HCT116 (cell line): ENCODE measurements at regions not wholly inside any gene's neighbourhood (a gene's known extent, or its start where the extent isn't known, plus 50 kb on each side); places are given as distances from the start of the nearest gene placed in this dataset.

Source experiments
- ATAC-seq: fragments of 200-7000 bp; cut with Tn5 transposase; 2 replicates; pipeline ENCODE4 v1.9.1; 2020; ENCODE audit warnings: mild to moderate bottlenecking, moderate library complexity
- BruUV-seq: library from RNA; stranded (reverse); fragments of 400-500 nt; replicated peaks from 2 replicates; lab custom pipeline; 2021; lab: Mats Ljungman, UMichigan
- CTCF ChIA-PET: fragments of 300-600 bp; sonication (Branson Sonifier 250); formaldehyde crosslinking; loops from one replicate; lab custom pipeline; 2021; ENCODE audit warnings: antibody characterized with exemption; lab: Charles Lee
- POLR2A ChIA-PET: fragments of 300-600, 350-600 bp; sonication (Branson Sonifier 250); formaldehyde crosslinking; loops from one replicate; lab custom pipeline; 2021; ENCODE audit warnings: antibody characterized with exemption; lab: Charles Lee
- RAD21 ChIA-PET, 2 experiments: fragments of 300-600 bp; sonication (Branson Sonifier 250); formaldehyde crosslinking; loops; one replicate each; lab custom pipeline; 2023; ENCODE audit warnings: low total read pairs in 2 of 2; ENCODE audit not compliant: uncharacterized antibody in 2 of 2, unreplicated experiment in 2 of 2, low non-redundant PET in 1 of 2; lab: Charles Lee
- DNase-seq: peaks from one replicate; pipeline ENCODE4 v3.0.0-alpha.2; 2010; ENCODE audit warnings: low read depth, low spot score
- H2AFZ ChIP-seq: fragments of 200-600 bp; shearing (Covaris generic), sonication (generic); 2 replicates; pipeline ENCODE4 v1.6.1; 2017; ENCODE audit warnings: low read depth, mixed run types, mixed read lengths, antibody characterized with exemption, low read length; ENCODE audit not compliant: poor library complexity, severe bottlenecking
- H3K27ac ChIP-seq: 2 replicates; pipeline ENCODE4 v1.5.1; 2012; ENCODE audit warnings: low read depth, low read length
- H3K27me3 ChIP-seq: fragments of 200-600 bp; sonication (generic); 2 replicates; pipeline ENCODE4 v1.6.1; 2016; ENCODE audit warnings: mixed run types, low read length, mixed read lengths; ENCODE audit not compliant: insufficient read depth
- H3K36me3 ChIP-seq, 2 experiments: fragments of 200-500 bp in 1 of 2; fragments of 200-600 bp in 1 of 2; sonication (Bioruptor generic) in 1 of 2; sonication (generic) in 1 of 2; 2 replicates each; pipeline versions ENCODE4 v1.5.1 to v1.6.1; 2014 to 2016; ENCODE audit warnings: low read length in 2 of 2, inconsistent platforms in 1 of 2, mixed read lengths in 1 of 2, mixed run types in 1 of 2; ENCODE audit not compliant: insufficient read depth in 2 of 2, control insufficient read depth in 1 of 2
- H3K4me1 ChIP-seq, 2 experiments: fragments of 200-600 bp in 1 of 2; sonication (generic) in 1 of 2; 2 replicates each; pipeline versions ENCODE4 v1.5.1 to v1.6.1; 2012 to 2017; ENCODE audit warnings: low read length in 2 of 2, inconsistent platforms in 1 of 2, mild to moderate bottlenecking in 1 of 2, mixed read lengths in 1 of 2, mixed run types in 1 of 2, moderate library complexity in 1 of 2; ENCODE audit not compliant: insufficient read depth in 2 of 2, control insufficient read depth in 1 of 2
- H3K4me2 ChIP-seq: fragments of 200-600 bp; sonication (generic); 2 replicates; pipeline ENCODE4 v1.6.1; 2017; ENCODE audit warnings: mixed run types, low read length, mixed read lengths
- H3K4me3 ChIP-seq, 2 experiments: fragments of 200-600 bp in 1 of 2; sonication (generic) in 1 of 2; replicated peaks in 1 of 2; 2 replicates each; pipeline ENCODE4 v1.5.1; 2011 to 2016; ENCODE audit warnings: low read length in 2 of 2, control low read depth in 1 of 2, low read depth in 1 of 2, mild to moderate bottlenecking in 1 of 2, mixed read lengths in 1 of 2, mixed run types in 1 of 2
- H3K79me2 ChIP-seq: fragments of 200-600 bp; sonication (generic); 2 replicates; pipeline ENCODE4 v1.6.1; 2017; ENCODE audit warnings: mild to moderate bottlenecking, mixed run types, low read length, moderate library complexity, mixed read lengths; ENCODE audit not compliant: insufficient read depth
- H3K9ac ChIP-seq: fragments of 200-600 bp; sonication (generic); 2 replicates; pipeline ENCODE4 v1.6.1; 2016; ENCODE audit warnings: low read length, mixed read lengths
- H3K9me2 ChIP-seq: fragments of 200-600 bp; sonication (generic), shearing (Covaris generic); 2 replicates; pipeline ENCODE4 v1.6.1; 2017; ENCODE audit warnings: mixed run types, mild to moderate bottlenecking, moderate library complexity; ENCODE audit not compliant: insufficient read depth
- H3K9me3 ChIP-seq, 2 experiments: fragments of 200-500 bp in 1 of 2; fragments of 200-600 bp in 1 of 2; sonication (Bioruptor generic) in 1 of 2; sonication (generic) in 1 of 2; 2 replicates each; pipeline ENCODE4 v1.6.1; 2014 to 2017; ENCODE audit warnings: low read length in 2 of 2, mixed read lengths in 2 of 2, inconsistent platforms in 1 of 2, low read depth in 1 of 2, mild to moderate bottlenecking in 1 of 2, mixed run types in 1 of 2, moderate library complexity in 1 of 2; ENCODE audit not compliant: control insufficient read depth in 1 of 2, insufficient read depth in 1 of 2
- H4K20me1 ChIP-seq: fragments of 200-600 bp; sonication (generic), shearing (Covaris generic); 2 replicates; pipeline ENCODE4 v1.6.1; 2017; ENCODE audit warnings: mixed run types, mild to moderate bottlenecking, moderate library complexity; ENCODE audit not compliant: insufficient read depth
- CEBPB ChIP-seq: IDR thresholded peaks from 2 replicates; pipeline ENCODE4 v1.6.1; 2012; ENCODE audit warnings: low read depth
- EGR1 ChIP-seq: IDR thresholded peaks from 2 replicates; pipeline ENCODE4 v1.6.1; 2012; ENCODE audit warnings: low read depth
- EZH2phosphoT487 ChIP-seq: fragments of 200-600 bp; IDR thresholded peaks from 2 replicates; pipeline ENCODE4 v1.6.1; 2018; ENCODE audit warnings: antibody characterized with exemption, borderline replicate concordance
- FOSL1 ChIP-seq: IDR thresholded peaks from 2 replicates; pipeline ENCODE4 v1.6.1; 2012; ENCODE audit warnings: low read depth
- POLR2A ChIP-seq: IDR thresholded peaks from 2 replicates; pipeline ENCODE4 v1.7.0; 2011; ENCODE audit warnings: borderline replicate concordance; ENCODE audit not compliant: insufficient read depth, insufficient read length; ENCODE audit errors: extremely low read depth
- RAD21 ChIP-seq: IDR thresholded peaks from 2 replicates; pipeline ENCODE4 v1.6.1; 2012; ENCODE audit warnings: low read depth, mild to moderate bottlenecking
- SP1 ChIP-seq: IDR thresholded peaks from 2 replicates; pipeline ENCODE4 v1.6.1; 2012; ENCODE audit warnings: low read depth
- YY1 ChIP-seq: IDR thresholded peaks from 2 replicates; pipeline ENCODE4 v1.6.1; 2011; ENCODE audit warnings: low read length, low read depth, moderate library complexity, mild to moderate bottlenecking; ENCODE audit not compliant: insufficient replicate concordance; ENCODE audit errors: extremely low read depth
- ZFX ChIP-seq: fragments of 450-650 bp; IDR thresholded peaks from 2 replicates; pipeline ENCODE4 v1.6.1; 2017
- ZNF274 ChIP-seq: fragments of 200-500 bp; sonication (Bioruptor generic); IDR thresholded peaks from 2 replicates; pipeline ENCODE4 v1.6.1; 2014; ENCODE audit warnings: mild to moderate bottlenecking, low read depth, low read length, inconsistent platforms
- intact Hi-C: fragments of 100-400 bp; cut with micrococcal nuclease; formaldehyde crosslinking; loops from 2 replicates; pipeline ENCODE4 v1.10.0; 2022
- TF ChIP-seq, protein P1 (sequence below): IDR thresholded peaks from 2 replicates; pipeline ENCODE4 v1.6.1; 2012; ENCODE audit warnings: low read depth
- TF ChIP-seq, protein P2 (sequence below), 3 experiments: fragments of 200-600 bp in 1 of 3; sonication (generic) in 1 of 3; IDR thresholded peaks in 2 of 3; conservative IDR thresholded peaks in 1 of 3; 2 replicates each; pipeline ENCODE4 v1.5.1; 2012 to 2017; ENCODE audit warnings: low read depth in 2 of 3, low read length in 2 of 3, antibody characterized with exemption in 1 of 3, borderline replicate concordance in 1 of 3, control low read depth in 1 of 3, mild to moderate bottlenecking in 1 of 3, mixed read lengths in 1 of 3, mixed run types in 1 of 3, moderate library complexity in 1 of 3; ENCODE audit not compliant: insufficient read depth in 1 of 3
- TF ChIP-seq, protein P3 (sequence below): IDR thresholded peaks from 2 replicates; pipeline ENCODE4 v1.6.1; 2011; ENCODE audit warnings: mild to moderate bottlenecking, low read length, moderate library complexity; ENCODE audit not compliant: insufficient replicate concordance; ENCODE audit errors: extremely low read depth
- TF ChIP-seq, protein P4 (sequence below): IDR thresholded peaks from 2 replicates; pipeline ENCODE4 v1.6.1; 2012

DNA sequence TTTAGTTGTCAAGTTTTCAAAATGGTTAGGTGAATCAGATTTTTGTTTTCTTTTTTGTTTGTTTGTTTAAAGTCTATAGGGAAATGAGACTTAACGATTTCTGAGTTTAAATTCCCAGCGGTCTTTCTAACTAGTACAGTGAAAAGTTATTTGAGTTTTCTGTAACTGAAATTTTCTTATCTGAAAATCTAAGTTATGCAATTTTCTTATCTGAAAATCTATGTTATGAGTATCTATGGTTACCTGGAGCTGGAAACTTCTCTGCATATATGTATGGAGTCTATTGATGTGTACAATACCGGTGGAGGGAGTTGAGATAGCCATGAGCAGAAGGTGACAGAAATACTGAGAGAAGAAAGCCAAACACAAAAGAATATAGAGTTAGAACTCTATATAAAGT, 102.6 kb downstream of the MANEA start (continued):
- TF ChIP-seq, protein P1, sequence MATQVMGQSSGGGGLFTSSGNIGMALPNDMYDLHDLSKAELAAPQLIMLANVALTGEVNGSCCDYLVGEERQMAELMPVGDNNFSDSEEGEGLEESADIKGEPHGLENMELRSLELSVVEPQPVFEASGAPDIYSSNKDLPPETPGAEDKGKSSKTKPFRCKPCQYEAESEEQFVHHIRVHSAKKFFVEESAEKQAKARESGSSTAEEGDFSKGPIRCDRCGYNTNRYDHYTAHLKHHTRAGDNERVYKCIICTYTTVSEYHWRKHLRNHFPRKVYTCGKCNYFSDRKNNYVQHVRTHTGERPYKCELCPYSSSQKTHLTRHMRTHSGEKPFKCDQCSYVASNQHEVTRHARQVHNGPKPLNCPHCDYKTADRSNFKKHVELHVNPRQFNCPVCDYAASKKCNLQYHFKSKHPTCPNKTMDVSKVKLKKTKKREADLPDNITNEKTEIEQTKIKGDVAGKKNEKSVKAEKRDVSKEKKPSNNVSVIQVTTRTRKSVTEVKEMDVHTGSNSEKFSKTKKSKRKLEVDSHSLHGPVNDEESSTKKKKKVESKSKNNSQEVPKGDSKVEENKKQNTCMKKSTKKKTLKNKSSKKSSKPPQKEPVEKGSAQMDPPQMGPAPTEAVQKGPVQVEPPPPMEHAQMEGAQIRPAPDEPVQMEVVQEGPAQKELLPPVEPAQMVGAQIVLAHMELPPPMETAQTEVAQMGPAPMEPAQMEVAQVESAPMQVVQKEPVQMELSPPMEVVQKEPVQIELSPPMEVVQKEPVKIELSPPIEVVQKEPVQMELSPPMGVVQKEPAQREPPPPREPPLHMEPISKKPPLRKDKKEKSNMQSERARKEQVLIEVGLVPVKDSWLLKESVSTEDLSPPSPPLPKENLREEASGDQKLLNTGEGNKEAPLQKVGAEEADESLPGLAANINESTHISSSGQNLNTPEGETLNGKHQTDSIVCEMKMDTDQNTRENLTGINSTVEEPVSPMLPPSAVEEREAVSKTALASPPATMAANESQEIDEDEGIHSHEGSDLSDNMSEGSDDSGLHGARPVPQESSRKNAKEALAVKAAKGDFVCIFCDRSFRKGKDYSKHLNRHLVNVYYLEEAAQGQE, result no peak
- no peak for TF ChIP-seq FOSL1

DNA sequence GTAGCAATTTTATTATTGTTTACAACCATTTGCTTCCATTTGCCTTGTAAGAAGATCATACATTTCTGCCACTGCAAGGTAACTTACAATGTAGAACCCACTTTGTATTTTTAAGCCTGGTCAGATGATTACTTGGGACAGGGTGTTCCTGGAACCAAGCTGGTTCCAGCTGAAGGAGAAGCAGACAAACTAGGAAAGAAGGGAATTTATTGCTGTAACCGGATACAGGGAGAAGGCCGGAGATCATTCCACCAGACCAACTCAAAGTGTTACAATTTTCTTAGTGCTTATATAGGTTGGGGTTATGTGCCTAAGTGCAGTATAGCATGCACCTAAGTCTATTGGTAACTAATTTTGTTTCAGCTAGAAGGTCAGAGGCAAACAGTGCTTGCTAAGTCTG, 104.4 kb downstream of the MANEA start:
- POLR2A ChIA-PET, result no interaction called here
- no peaks in the 10 kb centered on the region for H3K79me2 ChIP-seq
- CTCF ChIA-PET, result no interaction called here
- no peaks in the 10 kb centered on the region for H3K27me3 ChIP-seq
- no peaks in the 10 kb centered on the region for H3K36me3 ChIP-seq
- H4K20me1 ChIP-seq, result no peaks in the 10 kb centered on the region
- no peaks in the 10 kb centered on the region for H3K9me2 ChIP-seq
- no peak overlapping the region for H3K27ac ChIP-seq
- H3K4me1 ChIP-seq, result no peaks in the 10 kb centered on the region
- ATAC-seq (no peak), DNase-seq (no peak)
- no peak overlapping the region for H3K9ac ChIP-seq
- H3K4me2 ChIP-seq, result no peak overlapping the region
- H2AFZ ChIP-seq, result no peak overlapping the region
- no TSS peak for BruUV-seq
- H3K4me3 ChIP-seq, result no peak overlapping the region
- no peaks in the 10 kb centered on the region for H3K9me3 ChIP-seq
- RAD21 ChIA-PET, result no interaction called here
- intact Hi-C loops, result no loop called here
- no peak for TF ChIP-seq EGR1
- no peak for TF ChIP-seq ZNF274
- no peak for TF ChIP-seq EZH2phosphoT487
- TF ChIP-seq ZFX, result no peak
- no peak for TF ChIP-seq FOSL1
- TF ChIP-seq, protein P2, sequence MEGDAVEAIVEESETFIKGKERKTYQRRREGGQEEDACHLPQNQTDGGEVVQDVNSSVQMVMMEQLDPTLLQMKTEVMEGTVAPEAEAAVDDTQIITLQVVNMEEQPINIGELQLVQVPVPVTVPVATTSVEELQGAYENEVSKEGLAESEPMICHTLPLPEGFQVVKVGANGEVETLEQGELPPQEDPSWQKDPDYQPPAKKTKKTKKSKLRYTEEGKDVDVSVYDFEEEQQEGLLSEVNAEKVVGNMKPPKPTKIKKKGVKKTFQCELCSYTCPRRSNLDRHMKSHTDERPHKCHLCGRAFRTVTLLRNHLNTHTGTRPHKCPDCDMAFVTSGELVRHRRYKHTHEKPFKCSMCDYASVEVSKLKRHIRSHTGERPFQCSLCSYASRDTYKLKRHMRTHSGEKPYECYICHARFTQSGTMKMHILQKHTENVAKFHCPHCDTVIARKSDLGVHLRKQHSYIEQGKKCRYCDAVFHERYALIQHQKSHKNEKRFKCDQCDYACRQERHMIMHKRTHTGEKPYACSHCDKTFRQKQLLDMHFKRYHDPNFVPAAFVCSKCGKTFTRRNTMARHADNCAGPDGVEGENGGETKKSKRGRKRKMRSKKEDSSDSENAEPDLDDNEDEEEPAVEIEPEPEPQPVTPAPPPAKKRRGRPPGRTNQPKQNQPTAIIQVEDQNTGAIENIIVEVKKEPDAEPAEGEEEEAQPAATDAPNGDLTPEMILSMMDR (IDR thresholded peaks at IDR 0.05 in 2 of 3, conservative IDR thresholded peaks at IDR 0.05 in 1 of 3; ENCODE audit: borderline replicate concordance in 1 of 3, insufficient read depth in 1 of 3, low read depth in 2 of 3, low read length in 2 of 3), result no peak
- no peak for TF ChIP-seq YY1
- TF ChIP-seq, protein P3, sequence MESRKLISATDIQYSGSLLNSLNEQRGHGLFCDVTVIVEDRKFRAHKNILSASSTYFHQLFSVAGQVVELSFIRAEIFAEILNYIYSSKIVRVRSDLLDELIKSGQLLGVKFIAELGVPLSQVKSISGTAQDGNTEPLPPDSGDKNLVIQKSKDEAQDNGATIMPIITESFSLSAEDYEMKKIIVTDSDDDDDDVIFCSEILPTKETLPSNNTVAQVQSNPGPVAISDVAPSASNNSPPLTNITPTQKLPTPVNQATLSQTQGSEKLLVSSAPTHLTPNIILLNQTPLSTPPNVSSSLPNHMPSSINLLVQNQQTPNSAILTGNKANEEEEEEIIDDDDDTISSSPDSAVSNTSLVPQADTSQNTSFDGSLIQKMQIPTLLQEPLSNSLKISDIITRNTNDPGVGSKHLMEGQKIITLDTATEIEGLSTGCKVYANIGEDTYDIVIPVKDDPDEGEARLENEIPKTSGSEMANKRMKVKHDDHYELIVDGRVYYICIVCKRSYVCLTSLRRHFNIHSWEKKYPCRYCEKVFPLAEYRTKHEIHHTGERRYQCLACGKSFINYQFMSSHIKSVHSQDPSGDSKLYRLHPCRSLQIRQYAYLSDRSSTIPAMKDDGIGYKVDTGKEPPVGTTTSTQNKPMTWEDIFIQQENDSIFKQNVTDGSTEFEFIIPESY, result no peak
- TF ChIP-seq, protein P1, result no peak
- TF ChIP-seq, protein P4, sequence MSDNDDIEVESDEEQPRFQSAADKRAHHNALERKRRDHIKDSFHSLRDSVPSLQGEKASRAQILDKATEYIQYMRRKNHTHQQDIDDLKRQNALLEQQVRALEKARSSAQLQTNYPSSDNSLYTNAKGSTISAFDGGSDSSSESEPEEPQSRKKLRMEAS, result no peak
- TF ChIP-seq SP1, result no peak
- TF ChIP-seq CEBPB, result no peak
- TF ChIP-seq RAD21, result no peak
- TF ChIP-seq POLR2A, result no peak
